ENCODE measurements at regions not wholly inside any gene's neighbourhood (a gene's known extent, or its start where the extent isn't known, plus 50 kb on each side); places are given as distances from the start of the nearest gene placed in this dataset.

DNA sequence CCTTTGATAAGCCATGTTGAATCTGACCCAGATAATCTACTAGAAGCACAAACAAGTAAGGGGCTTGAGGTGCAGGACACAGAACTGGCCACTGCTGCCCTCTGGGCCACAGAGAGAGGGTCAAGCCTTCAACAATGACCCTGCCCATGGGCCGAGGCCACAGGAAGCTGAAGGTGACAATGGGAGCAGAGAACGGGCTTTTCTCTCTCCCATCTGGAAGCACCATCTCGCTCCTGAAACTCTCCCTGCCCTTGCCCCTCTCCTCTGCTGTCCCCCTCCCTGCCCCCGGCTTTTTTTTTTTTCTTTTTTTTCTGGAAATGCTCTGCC lies 133.1 kb upstream of the DUSP10 start:
- Histone ChIP-seq H3K9ac (ENCODE audit: low read length) (no peak overlapping the region), H3K4me2 (ENCODE audit: low read length) (no peak overlapping the region), H3K79me2 (ENCODE audit: insufficient read depth, low read length) (no peaks in the 10 kb centered on the region), H3K27me3 (ENCODE audit: insufficient read depth, low read length) (no peaks in the 10 kb centered on the region), H3K9me3 (ENCODE audit: control insufficient read depth in 1 of 2, insufficient read depth in 1 of 2, low read depth in 1 of 2, low read length in 2 of 2) (no peaks in the 10 kb centered on the region), H4K20me1 (ENCODE audit: insufficient read depth) (no peaks in the 10 kb centered on the region), H3K27ac (ENCODE audit: low read depth, low read length) (no peak overlapping the region), H3K36me3 (ENCODE audit: control insufficient read depth in 1 of 2, insufficient read depth in 2 of 2, low read length in 2 of 2) (no peaks in the 10 kb centered on the region), H2AFZ (ENCODE audit: low read depth, low read length, poor library complexity, severe bottlenecking) (no peak overlapping the region), H3K9me2 (ENCODE audit: insufficient read depth) (no peaks in the 10 kb centered on the region), H3K4me3 (replicated peaks in 1 of 2; ENCODE audit: low read depth in 1 of 2, low read length in 2 of 2) (no peak overlapping the region), H3K4me1 (ENCODE audit: control insufficient read depth in 1 of 2, insufficient read depth in 2 of 2, low read length in 2 of 2) (no peaks in the 10 kb centered on the region)
- no peak for DNase-seq (ENCODE audit: low read depth, low spot score)
- ATAC-seq = no peak
- BruUV-seq (replicated peaks) = no TSS peak
- ChIA-PET CTCF (no interaction called here), POLR2A (no interaction called here), RAD21 (ENCODE audit: low non-redundant PET in 1 of 2, low total read pairs in 2 of 2, uncharacterized antibody in 2 of 2, unreplicated experiment in 2 of 2) (no interaction called here)
- TF ChIP-seq ZFX (IDR thresholded peaks at IDR 0.05) (no peak), EGR1 (IDR thresholded peaks at IDR 0.05; ENCODE audit: low read depth) (no peak), CEBPB (IDR thresholded peaks at IDR 0.05; ENCODE audit: low read depth) (no peak), ELF1 (IDR thresholded peaks at IDR 0.05; ENCODE audit: borderline replicate concordance, low read depth) (no peak), EZH2phosphoT487 (IDR thresholded peaks at IDR 0.05; ENCODE audit: borderline replicate concordance) (no peak), ZNF274 (IDR thresholded peaks at IDR 0.05; ENCODE audit: low read depth, low read length) (no peak)
- TF ChIP-seq, protein P1, sequence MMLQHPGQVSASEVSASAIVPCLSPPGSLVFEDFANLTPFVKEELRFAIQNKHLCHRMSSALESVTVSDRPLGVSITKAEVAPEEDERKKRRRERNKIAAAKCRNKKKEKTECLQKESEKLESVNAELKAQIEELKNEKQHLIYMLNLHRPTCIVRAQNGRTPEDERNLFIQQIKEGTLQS (IDR thresholded peaks at IDR 0.05) = no peak
- TF ChIP-seq, protein P2, sequence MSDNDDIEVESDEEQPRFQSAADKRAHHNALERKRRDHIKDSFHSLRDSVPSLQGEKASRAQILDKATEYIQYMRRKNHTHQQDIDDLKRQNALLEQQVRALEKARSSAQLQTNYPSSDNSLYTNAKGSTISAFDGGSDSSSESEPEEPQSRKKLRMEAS (IDR thresholded peaks at IDR 0.05) = no peak
- TF ChIP-seq, protein P3, sequence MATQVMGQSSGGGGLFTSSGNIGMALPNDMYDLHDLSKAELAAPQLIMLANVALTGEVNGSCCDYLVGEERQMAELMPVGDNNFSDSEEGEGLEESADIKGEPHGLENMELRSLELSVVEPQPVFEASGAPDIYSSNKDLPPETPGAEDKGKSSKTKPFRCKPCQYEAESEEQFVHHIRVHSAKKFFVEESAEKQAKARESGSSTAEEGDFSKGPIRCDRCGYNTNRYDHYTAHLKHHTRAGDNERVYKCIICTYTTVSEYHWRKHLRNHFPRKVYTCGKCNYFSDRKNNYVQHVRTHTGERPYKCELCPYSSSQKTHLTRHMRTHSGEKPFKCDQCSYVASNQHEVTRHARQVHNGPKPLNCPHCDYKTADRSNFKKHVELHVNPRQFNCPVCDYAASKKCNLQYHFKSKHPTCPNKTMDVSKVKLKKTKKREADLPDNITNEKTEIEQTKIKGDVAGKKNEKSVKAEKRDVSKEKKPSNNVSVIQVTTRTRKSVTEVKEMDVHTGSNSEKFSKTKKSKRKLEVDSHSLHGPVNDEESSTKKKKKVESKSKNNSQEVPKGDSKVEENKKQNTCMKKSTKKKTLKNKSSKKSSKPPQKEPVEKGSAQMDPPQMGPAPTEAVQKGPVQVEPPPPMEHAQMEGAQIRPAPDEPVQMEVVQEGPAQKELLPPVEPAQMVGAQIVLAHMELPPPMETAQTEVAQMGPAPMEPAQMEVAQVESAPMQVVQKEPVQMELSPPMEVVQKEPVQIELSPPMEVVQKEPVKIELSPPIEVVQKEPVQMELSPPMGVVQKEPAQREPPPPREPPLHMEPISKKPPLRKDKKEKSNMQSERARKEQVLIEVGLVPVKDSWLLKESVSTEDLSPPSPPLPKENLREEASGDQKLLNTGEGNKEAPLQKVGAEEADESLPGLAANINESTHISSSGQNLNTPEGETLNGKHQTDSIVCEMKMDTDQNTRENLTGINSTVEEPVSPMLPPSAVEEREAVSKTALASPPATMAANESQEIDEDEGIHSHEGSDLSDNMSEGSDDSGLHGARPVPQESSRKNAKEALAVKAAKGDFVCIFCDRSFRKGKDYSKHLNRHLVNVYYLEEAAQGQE (IDR thresholded peaks at IDR 0.05; ENCODE audit: low read depth) = no peak
- intact Hi-C loops (cut with micrococcal nuclease) = no loop called here

Data from HCT116 (cell line).